NCI-H510A treated with DMSO at 0.1 percent for 48 hours (cell line): ENCODE measurements at regions not wholly inside any gene's neighbourhood (a gene's known extent, or its start where the extent isn't known, plus 50 kb on each side); places are given as distances from the start of the nearest gene placed in this dataset.
A peak's percentile ranks its signal among the peaks of the same experiment; 100 is the strongest.
"Not testable (repeated sequence)": the region's sequence is repeated elsewhere in the genome, so short reads cannot be mapped to it uniquely, and the experiment has no call there.

ENCODE experiments used
- DNase-seq: peaks from one replicate; lab custom pipeline; 2025; lab: John Stamatoyannopoulos, UW

DNA sequence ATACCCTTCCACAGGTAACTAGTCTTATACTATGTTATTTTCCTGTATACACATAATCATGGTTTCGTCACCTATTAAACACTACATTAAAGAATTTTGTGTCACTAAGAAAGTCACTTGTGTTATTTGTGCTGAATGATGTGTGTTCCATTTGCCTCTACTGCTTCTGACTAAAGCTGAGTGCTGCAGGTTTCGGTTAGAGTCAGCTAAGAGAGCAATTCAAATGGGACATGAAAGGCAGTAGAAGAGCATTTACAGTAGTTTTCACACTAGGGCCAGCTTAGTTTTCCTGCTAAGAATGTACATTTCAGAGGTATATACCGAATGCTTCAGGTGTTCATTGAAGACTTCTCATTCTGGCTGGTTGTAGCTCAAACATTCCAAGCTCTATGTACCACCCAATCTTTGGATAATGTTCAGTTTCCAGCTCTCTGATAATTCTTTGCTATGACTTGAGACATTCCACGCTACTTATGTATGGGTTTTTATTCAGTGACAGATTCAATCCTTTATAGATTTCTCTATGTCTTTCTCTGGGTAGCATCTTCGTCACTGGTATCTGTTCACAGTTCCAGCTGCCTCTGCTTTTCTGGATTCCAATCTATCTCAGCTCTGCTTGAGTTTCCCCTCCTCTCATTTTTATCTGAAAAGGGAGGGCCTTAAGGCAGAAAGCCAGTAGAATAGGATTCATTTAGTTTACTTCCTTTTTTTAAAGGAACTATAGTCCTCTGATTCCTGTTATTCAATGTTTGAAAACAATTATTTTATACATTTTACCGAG lies 164.4 kb downstream of the CXXC4 start:
- DNase-seq, result no peak

DNA sequence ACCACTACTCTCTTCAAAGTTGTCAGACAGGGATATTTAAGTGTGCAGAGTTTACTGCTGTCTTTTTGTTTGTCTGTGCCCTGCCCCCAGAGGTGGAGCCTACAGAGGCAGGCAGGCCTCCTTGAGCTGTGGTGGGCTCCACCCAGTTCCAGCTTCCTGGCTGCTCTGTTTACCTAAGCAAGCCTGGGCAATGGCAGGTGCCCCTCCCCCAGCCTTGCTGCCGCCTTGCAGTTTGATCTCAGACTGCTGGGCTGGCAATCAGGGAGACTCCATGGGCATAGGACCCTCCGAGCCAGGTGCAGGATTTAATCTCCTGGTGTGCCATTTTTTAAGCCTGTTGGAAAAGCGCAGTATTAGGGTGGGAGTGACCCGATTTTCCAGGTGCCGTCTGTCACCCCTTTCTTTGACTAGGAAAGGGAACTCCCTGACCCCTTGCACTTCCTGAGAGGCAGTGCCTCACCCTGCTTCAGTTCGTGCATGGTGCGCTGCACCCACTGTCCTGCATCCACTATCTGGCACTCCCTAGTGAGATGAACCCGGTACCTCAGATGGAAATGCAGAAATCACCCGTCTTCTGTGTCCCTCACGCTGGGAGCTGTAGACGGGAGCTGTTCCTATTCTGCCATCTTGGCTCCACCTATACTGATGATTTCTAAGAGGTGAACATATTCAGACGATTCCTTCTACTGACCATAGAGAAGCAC lies 167.6 kb downstream of the CXXC4 start:
- DNase-seq, result not testable (repeated sequence)

DNA sequence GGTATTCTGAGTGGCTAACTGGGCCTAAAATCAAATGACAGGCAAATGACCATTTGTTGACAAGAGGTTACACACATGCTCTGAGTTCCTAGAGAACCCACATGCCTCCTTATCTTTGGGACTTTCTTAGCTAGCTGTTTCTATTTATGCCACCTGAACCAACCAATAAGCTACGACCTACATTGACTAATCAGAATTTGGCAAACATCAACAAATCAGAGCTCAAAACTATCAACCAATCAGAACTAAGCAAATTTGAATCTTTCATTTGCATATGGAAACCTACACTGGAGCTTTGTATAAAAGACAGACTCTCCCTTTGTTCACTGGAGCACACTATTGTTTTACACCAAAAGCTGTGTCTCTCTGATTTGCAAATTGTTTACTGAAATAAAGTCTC lies 192.0 kb downstream of the CXXC4 start:
- DNase-seq, result no peak

DNA sequence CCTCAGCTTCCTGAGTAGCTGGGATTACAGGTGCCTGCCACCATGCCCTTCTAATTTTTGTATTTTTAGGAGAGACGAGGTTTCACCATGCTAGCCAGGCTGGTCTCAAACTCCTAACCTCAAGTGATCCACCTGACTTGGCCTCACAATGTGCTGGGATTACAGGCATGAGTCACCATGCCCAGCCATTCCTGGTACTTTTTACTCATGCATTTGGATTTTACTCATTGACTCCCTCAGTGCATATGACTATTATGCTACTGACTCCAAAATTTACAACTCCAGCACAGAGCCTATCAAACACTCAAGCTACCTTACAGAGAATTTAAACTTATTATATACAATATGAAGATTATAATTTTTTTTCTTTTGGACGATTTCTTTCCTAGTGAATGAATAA lies 199.9 kb downstream of the CXXC4 start:
- no peak for DNase-seq

DNA sequence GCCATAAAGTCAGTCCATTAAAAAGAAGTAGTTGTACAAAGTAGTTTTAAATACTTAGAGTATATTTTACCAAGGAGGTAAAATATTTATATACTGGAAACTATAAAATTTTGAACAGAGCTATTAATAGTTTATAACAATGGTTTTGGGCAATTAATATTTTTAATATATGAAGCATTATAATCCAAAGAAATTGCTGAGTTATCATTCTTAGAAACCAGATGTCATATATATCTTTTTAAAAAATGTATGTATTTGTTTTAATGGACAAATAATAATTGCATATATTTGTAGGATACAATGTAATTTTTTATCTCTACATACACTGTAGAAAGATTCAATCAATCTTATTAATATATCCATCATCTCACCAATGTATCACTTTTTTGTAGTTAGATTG lies 207.8 kb downstream of the CXXC4 start:
- no peak for DNase-seq

DNA sequence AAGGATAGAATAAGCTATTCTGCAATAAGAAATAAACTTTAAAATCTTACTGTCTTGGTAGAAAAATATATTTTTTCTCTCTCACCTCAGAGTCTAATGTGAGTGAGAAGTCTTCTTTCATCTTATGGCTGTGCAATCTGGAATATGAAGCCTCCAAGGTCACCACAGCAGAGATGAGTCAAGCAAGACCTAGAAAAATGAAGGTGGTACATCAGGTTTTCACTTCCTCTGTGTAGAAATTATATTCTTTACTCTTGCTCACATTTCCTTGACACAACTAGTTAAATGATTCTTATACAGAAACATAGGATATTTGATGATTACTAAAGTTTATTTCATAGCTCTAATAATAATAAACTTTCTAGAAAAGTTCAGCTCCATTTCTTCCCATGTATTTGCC lies 211.4 kb downstream of the CXXC4 start:
- DNase-seq, result no peak

DNA sequence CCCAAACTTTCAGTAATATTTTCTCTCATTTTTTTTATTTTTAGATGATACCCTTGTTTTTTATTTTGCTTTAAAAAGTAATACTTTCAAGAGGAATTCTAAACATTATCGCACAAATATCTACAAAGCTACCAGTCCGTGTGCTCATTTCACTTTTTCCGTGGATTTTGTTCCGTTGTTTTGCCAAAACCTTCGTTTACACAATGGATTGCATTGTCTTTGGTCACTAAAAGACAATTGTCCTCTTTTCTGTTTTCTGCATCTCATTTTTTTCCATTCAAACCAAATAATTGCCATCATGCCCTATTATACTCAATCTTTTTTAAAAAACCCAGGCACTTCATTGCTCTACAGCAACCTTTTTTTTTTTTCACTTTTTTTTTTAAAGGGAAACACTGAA lies 214.9 kb downstream of the CXXC4 start:
- DNase-seq, result no peak

DNA sequence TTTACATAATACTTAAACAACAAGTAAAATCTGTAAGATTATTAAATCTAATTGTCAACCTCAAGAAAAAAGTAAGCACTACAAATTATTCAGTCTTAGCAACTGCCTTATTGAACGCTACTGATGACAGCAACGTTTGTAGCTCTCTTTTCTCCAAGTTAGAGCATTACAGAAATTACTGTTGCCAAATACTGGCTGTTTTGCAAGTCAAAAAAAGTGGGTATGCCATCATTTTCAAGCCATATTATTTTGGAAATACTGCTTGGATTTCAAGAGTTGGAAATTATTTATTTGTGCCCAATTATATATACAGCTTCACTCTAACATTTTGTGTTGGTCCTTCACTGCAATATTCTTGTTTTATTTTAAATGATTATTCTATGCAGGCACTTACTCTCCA lies 221.7 kb downstream of the CXXC4 start:
- no peak for DNase-seq

DNA sequence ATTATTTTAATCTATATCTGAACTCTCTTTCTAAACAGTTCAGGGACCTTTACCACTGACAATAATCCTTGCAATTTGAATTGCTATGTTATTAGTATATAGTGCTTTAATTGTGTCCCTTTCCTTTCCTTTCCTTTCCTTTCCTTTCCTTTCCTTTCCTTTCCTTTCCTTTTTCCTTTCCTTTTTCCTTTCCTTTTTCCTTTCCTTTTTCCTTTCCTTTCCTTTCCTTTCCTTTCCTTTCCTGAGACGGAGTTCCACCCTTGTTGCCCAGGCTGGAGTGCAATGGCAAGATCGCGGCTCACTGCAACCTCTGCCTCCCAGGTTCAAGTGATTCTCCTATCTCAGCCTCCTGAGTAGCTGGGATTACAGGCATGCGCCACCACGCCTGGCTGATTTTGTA lies 225.1 kb downstream of the CXXC4 start:
- not testable (repeated sequence) for DNase-seq

DNA sequence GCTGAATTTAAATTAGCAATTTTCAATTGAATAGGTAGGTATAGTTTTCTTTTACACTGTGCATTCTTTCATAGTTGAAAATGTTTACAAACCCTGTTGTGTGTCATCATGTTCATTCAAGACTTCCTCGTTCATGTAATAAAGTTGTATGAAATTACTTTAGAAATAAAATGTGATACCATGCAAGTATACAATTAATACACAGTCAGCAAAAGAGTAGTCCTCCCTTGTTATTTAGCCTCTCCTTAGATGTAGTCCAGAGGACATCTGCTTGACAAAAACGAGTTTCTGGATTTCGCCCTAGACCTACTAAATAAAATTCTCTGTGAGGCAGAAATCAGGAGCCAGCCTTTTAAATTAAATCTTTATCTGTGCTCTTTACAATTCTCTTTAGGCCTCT lies 231.6 kb downstream of the CXXC4 start:
- no peak for DNase-seq

DNA sequence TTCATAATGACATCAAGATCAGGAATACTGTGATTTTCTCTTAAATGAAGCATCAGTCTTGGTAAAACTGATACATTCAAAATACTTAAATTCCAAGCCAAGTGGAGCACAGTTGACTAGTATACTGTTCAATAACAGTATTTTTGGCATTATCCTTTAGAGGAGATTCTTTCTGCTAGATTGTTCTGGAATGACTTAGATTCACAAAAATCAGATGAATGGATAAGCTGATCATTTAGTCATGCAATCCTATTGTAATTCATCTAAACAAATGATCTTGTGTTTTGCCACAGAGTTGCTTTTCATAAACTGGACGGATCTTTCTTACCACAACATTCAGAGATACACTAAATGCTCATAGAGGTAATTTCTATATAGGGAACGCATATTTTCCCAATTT lies 232.0 kb downstream of the CXXC4 start:
- no peak for DNase-seq

DNA sequence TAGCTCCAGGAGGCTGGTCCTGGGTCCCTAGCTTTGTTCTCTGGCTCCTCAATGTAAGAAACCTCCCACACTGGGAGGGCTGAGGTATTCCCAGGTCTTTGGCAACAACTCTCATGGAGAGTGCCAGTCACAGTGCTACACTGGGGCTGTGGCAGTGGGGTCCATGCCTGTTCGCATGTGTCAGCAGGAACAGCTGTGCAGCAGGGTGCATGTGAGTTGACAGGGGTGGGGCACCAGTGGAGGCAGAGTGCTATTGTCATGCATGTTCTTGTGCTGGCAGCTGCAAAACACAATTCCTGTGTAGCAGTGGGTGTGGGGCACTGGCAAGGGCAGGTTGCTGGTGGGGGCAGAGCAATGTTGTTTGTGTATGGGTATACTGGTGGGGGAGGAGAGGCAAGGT lies 246.0 kb downstream of the CXXC4 start:
- no peak for DNase-seq

DNA sequence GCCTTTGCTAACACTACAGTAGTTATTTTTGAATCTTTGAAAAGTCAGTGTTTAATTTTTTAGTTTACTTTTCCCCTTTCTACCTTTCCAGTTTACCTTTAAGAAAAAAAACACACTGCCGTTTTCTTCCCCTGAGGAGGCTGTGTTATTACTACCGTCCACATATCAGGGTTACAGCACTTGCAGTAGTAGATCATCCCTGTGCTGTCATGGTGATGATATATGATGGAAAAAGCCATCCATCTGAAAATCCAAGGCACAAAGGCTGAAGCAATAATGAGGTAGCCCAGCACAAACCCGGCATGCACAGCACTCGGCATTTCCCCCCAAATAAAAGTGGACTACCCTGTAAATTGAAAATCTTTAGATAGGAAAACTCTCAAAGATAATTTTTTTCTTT lies 258.7 kb downstream of the CXXC4 start:
- no peak for DNase-seq

DNA sequence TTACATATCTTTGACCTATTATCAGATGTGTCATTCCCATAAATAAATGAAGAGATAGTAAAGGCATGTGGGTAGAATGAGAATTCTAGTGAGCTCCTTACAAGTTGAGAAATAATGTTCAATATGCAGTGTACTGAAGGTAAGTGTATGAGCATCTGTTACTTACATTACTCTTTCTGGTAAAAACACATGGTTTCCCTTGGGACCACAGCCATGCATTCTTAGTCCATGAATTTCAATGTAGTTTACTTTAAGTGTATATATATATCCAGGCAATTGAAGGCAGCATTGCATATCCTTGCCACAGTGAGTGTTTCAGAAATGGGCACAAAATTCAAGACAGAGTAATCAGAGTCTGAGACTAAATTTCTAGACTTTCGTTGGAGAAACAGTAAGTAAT lies 277.2 kb downstream of the CXXC4 start:
- no peak for DNase-seq

DNA sequence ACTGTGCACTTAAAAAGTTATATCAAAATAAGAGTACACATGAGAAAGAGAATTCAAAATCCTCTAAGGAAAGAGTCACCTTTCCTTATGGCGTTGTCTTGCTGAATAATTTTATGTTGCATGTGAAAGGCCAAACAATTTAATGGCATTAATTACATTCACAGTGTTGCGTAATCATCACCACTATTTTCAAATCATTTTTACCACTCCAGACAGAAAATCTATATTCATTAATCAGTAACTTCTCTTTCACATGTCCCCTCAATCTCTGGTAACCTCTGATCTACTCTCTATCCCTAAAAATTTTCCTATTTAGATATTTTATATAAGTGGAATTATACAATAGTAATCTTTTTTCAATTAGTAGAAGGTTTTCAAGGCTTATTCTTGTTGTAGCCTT lies 283.0 kb downstream of the CXXC4 start:
- DNase-seq, result no peak

DNA sequence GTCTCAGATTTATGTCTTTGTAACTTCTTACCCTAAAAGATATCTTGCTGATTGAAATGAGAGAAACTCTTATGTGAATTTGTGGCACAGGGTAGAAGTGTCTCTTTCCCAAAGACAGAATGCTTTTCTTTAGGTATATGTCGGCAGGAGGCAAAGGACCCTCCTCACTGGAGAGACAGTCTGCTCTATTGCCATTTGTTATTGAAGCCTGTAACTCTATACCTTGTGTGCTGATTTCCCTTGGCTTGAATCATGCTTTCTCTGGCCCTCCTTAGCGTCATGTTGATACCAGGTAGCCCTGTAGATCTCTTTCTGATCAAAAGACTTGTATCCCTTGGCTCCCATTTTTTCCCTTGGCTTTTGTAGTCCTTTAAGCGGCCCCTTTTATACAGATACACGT lies 284.3 kb downstream of the CXXC4 start:
- DNase-seq, result no peak

DNA sequence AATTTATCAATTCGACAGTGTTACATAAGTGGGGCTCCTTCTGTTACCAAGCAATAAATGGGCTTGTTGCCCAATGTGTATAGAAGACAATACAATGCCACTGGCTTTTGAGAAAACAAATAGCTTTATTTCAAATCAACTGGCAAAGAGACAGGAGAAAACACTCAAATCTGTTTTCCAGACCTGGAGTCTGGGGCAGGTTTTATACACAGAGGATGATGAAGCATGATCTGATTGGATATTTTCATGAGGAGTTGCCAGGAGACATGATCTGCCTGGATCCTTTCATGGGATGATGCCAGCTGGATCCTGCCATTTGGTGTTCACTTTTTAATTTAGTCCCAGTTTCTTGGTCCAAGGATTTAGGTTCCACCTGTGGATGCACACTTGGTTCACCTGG lies 287.9 kb downstream of the CXXC4 start:
- DNase-seq, result no peak

DNA sequence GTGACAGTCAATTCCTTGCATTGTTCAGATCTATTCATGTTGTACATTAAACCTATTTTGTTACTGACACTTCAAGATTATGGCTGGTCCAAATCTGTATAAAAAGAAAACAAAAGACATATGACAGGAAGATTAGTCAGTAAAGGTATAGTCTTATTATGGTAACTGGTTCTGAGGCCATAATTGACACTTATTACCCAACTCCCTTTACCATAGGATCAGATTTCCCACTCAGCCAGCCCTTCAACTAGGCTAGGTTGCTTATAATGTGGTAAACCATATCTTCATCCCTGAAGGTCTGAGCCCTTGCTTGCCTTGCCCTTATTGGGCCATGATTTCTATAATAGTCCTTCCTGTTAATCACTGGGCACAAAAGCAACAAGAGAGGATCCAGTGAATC lies 289.6 kb downstream of the CXXC4 start:
- DNase-seq, result peak; percentile 8

DNA sequence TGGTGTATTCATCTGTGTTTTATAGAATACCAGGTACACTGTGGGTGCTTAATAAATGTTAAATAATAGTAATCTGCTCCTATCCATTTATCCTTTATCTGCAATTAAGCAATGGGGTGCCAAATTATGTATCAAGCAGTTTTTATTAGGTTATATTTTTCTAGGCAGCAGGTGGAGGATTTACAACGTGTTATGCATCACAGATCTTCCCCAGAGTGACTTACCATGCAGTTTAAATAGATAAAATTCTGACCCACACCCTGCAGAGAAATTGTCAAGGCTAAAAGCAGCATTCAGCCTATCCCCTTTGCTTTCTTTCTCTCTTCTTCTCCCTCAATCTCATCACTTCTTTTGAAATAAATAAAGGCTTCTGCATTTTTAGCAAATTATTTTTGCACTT lies 306.4 kb downstream of the CXXC4 start:
- DNase-seq, result no peak

DNA sequence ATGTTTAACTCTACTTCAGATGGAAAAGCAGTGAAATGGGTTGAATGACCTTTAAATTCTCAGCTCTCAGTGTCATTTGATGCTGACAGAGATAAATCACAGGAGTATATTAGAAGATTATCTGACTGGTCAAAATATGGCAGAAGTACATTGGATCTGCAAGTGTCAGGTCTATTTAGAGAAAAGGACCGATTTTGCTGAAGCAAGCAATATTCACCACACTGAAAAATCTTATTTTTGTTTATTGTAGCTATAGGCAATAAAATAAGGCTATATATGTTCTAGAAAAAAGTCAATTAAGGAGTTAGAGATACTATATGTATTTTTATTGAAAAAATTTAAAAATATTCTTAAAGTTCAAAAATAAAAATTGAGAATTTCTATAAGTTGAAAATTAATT lies 325.3 kb downstream of the CXXC4 start:
- DNase-seq, result no peak

DNA sequence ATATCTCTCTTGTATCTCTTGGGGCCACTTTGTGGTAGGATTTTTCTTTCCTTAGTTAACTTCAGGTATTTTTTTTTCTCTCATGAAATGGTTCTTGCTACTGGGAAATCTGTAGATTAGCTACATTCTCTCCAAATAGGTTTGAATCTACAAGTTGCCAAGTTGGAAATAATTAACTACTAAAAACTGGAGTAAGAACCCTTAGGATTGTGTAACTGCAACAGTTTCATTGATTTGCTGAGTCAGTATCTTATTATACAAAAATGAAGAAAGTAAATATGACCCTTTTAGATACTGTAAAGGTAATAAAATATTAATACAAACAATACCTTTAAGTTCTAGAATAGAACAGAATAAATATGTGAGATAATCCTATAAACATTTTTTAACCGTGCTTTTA lies 327.9 kb downstream of the CXXC4 start:
- DNase-seq, result no peak

DNA sequence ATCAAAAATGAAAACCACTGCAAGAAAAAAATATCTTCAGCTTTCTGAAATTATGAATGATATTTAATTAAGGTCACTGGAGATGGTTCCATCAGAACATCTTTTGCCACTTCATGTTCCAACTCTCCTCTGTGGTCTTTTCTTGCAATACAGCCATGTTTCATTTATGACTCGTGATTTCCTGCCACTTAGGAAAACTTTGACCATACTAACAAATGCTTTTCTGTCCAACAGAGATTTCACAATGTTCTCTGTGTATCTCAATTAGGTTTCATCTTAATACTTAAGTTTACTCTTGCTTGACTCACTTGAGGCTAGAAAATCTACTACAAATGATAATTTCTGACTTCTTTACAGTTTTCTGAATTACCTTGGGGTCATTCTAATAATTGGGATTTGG lies 330.9 kb downstream of the CXXC4 start:
- DNase-seq, result no peak

DNA sequence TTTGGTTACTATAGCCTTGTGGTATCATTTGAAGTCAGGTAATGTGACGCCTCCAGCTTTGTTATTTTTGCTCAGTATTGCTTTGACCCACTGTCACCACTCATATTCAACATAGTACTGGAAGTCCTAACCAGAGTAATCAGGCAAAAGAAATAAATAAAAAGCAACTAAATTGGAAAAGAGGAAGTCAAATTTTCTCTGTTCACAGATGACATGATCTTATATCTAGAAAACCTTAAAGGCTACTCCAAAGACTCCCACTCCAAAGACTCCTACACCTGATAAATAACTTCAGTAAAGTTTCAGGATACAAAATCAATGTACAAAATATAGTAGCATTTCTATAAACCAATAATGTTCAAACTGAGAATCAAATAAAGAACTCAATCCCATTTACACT lies 348.6 kb downstream of the CXXC4 start:
- no peak for DNase-seq

DNA sequence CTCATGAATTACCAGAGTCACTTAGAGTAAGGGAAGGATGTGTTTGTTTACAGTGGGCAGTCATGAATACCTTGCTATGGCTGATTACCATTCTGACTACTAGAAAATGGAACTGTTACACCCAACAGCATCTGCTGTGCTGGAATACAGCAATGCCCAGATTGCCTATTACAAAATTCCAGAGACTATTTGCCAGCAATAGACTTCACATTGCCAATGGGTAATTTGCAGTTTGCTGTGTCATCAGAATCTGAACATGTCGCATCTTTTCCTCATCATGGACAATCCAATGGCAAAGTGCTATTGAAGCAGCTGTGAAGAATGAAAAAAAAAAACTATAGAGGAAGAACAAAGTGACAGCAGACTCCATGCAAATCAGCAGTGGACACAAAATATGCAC lies 356.6 kb downstream of the CXXC4 start:
- DNase-seq, result no peak
